ENCODE measurements at regions not wholly inside any gene's neighbourhood (a gene's known extent, or its start where the extent isn't known, plus 50 kb on each side); places are given as distances from the start of the nearest gene placed in this dataset.
A peak's percentile ranks its signal among the peaks of the same experiment; 100 is the strongest.

DNA sequence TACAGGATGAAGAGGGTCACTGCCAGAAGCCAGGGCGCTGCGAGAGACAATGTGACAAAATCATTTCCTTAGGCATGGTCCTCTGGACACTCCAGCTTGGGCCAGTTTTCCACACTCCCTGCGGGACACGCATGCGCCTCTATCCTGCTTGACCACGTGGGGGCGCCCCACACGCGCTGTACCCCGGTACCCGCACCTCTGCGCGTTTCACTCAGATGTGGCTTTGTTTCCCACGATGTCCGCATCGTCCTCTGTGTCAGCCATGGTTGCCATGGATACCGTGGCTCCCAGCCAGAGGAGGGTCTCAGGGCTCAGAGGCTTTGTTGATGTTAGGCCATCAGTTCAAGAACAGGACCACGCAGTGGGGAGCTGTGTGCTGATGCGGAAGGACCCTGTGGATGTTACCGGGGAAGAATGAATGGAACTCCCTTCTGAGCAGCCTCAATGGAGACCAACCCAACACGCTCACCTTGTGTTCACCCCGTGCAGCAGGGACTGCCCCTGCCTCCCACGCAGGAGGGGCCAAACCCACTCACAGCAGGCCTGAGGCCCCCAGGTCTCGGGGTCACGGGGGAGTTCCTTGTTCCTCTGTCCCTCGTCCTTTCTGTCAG is 65.8 kb upstream of the SLC22A11 start (continued):
- TF ChIP-seq XRCC5 (IDR thresholded peaks at IDR 0.05; ENCODE audit: low read depth, low read length) (peak; percentile 53; the same call in 1 of the 2 replicates), CREM (IDR thresholded peaks at IDR 0.05; ENCODE audit: low read depth) (peak; percentile 51; the same call in 1 of the 2 replicates), RB1 (IDR thresholded peaks at IDR 0.05; ENCODE audit: low read depth) (peak; percentile 69), BDP1 (IDR thresholded peaks at IDR 0.05; ENCODE audit: insufficient read depth, insufficient read length) (no peak), CREB3 (tag; conservative IDR thresholded peaks at IDR 0.05; ENCODE audit: low read depth) (no peak), RCOR1 (IDR thresholded peaks at IDR 0.05; ENCODE audit: borderline replicate concordance in 1 of 2, low read depth in 2 of 2, low read length in 2 of 2) (peak in 1 of 2 experiments; percentile 72; a peak in 2 of 4 replicates), MAZ (CRISPR knock-in tag; conservative IDR thresholded peaks at IDR 0.05 in 1 of 2, IDR thresholded peaks at IDR 0.05 in 1 of 2) (no peak), CSDE1 (IDR thresholded peaks at IDR 0.05) (peak in 1 of 2 experiments; percentile 57; a peak in 1 of 4 replicates), ZMIZ1 (IDR thresholded peaks at IDR 0.05; ENCODE audit: low read depth in 2 of 2, low read length in 2 of 2) (0 out of 4 replicates have a peak, but pooled peaks of 1 of the 2 experiments have one; percentile 43), SIX5 (IDR thresholded peaks at IDR 0.05; ENCODE audit: borderline replicate concordance in 1 of 2, insufficient read depth in 1 of 2, low read depth in 1 of 2, low read length in 2 of 2) (no peak), CTBP1 (IDR thresholded peaks at IDR 0.05; ENCODE audit: borderline replicate concordance) (peak; percentile 76; the same call in 1 of the 2 replicates), SMAD3 (CRISPR knock-in tag; conservative IDR thresholded peaks at IDR 0.05) (no peak), MYC (IDR thresholded peaks at IDR 0.05; ENCODE audit: low read depth, low read length) (peak; percentile 77), MYC (CRISPR knock-in tag; IDR thresholded peaks at IDR 0.05; ENCODE audit: borderline replicate concordance, low read depth) (no peak), NFE2 (IDR thresholded peaks at IDR 0.05; ENCODE audit: low read depth) (no peak)
- TF ChIP-seq, protein P1, sequence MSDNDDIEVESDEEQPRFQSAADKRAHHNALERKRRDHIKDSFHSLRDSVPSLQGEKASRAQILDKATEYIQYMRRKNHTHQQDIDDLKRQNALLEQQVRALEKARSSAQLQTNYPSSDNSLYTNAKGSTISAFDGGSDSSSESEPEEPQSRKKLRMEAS (CRISPR knock-in tag; IDR thresholded peaks at IDR 0.05) = peak; percentile 90
- TF ChIP-seq, protein P2, sequence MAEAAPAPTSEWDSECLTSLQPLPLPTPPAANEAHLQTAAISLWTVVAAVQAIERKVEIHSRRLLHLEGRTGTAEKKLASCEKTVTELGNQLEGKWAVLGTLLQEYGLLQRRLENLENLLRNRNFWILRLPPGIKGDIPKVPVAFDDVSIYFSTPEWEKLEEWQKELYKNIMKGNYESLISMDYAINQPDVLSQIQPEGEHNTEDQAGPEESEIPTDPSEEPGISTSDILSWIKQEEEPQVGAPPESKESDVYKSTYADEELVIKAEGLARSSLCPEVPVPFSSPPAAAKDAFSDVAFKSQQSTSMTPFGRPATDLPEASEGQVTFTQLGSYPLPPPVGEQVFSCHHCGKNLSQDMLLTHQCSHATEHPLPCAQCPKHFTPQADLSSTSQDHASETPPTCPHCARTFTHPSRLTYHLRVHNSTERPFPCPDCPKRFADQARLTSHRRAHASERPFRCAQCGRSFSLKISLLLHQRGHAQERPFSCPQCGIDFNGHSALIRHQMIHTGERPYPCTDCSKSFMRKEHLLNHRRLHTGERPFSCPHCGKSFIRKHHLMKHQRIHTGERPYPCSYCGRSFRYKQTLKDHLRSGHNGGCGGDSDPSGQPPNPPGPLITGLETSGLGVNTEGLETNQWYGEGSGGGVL (CRISPR knock-in tag; IDR thresholded peaks at IDR 0.05) = no peak

All from K562 (cell line).